Prostate gland (tissue), 2 donors: ENCODE measurements at regions not wholly inside any gene's neighbourhood (a gene's known extent, or its start where the extent isn't known, plus 50 kb on each side); places are given as distances from the start of the nearest gene placed in this dataset.

Source experiments
- CTCF ChIP-seq, 4 experiments: fragments of 200-600 bp in 2 of 4; fragments of 450-650 bp in 2 of 4; sonication (generic) in 2 of 4; IDR thresholded peaks; 1 replicate in 3 of 4; 2 replicates in 1 of 4; pipeline ENCODE4 v1.5.1; 2016 to 2019; ENCODE audit warnings: antibody characterized with exemption in 4 of 4, mild to moderate bottlenecking in 2 of 4, moderate library complexity in 2 of 4
- POLR2A ChIP-seq: fragments of 450-650 bp; IDR thresholded peaks from one replicate; pipeline ENCODE4 v1.6.1; 2016; ENCODE audit warnings: antibody characterized with exemption, mild to moderate bottlenecking
- POLR2AphosphoS5 ChIP-seq: sonication (generic); formaldehyde crosslinking; IDR thresholded peaks from one replicate; pipeline ENCODE4 v1.6.1; 2017; ENCODE audit warnings: antibody characterized with exemption

DNA sequence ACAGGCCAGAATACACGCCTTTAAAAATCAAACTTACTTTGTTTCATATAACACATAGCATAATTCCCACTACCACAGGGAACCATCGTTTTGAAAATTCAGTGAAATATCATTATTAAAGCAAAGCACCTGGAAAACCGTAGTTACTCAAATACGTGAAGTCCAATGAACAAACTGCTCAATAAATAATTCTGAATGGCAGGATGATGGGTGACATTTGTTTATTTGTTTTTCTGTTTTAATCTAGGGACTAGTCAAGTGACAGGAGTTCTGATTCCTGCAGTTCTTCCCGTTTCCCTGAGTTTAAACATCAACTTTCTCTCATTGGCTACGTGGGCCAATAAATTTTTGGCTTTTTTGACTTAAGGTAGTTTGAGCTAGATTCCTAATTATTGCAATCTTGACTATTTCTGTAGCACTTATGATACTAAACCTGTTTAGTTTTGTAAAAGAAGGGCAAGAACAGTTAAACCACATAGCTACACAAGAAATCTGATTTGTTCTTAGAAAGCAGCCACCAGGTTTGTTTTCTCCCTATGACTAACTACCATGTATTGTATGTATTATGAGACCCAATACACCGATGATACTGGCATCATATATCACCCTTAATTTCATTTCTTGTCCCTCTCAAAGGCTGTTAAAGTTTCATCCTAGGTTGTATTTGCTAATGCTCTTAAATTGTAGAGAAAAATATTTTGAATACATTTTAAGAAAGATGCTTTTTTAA is 411.2 kb downstream of the SHQ1 start:
- TF ChIP-seq CTCF (IDR thresholded peaks at IDR 0.05) (no peak), POLR2A (no peak), POLR2AphosphoS5 (no peak)
